ENCODE measurements at regions not wholly inside any gene's neighbourhood (a gene's known extent, or its start where the extent isn't known, plus 50 kb on each side); places are given as distances from the start of the nearest gene placed in this dataset.

DNA sequence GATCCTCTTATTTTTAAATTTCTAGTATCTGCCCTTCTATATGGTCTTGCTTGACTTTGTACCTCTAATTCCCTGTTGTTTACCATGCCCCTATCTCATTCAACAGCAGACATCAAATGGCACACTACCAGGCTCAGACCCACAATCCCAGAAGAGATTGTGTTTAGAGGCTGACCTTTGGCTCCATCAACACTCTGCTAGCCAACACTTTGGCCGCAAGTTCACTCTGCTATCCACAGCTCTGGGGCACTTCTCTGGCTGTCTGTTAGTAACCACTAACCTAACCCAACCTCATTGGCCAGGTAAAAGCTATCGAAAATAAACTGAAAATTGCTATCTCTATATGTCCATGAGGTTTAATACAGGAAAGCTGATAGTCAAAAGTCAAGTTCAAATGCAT, 646.0 kb upstream of the CCDC54 start:
- TF ChIP-seq POLR2A (IDR thresholded peaks at IDR 0.05) (no peak), EP300 (IDR thresholded peaks at IDR 0.05) (no peak)
- TF ChIP-seq, protein P1, sequence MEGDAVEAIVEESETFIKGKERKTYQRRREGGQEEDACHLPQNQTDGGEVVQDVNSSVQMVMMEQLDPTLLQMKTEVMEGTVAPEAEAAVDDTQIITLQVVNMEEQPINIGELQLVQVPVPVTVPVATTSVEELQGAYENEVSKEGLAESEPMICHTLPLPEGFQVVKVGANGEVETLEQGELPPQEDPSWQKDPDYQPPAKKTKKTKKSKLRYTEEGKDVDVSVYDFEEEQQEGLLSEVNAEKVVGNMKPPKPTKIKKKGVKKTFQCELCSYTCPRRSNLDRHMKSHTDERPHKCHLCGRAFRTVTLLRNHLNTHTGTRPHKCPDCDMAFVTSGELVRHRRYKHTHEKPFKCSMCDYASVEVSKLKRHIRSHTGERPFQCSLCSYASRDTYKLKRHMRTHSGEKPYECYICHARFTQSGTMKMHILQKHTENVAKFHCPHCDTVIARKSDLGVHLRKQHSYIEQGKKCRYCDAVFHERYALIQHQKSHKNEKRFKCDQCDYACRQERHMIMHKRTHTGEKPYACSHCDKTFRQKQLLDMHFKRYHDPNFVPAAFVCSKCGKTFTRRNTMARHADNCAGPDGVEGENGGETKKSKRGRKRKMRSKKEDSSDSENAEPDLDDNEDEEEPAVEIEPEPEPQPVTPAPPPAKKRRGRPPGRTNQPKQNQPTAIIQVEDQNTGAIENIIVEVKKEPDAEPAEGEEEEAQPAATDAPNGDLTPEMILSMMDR (IDR thresholded peaks at IDR 0.05): no peak

Measured in upper lobe of left lung (tissue), 4 donors.